ENCODE measurements at regions not wholly inside any gene's neighbourhood (a gene's known extent, or its start where the extent isn't known, plus 50 kb on each side); places are given as distances from the start of the nearest gene placed in this dataset.
"Not testable (repeated sequence)": the region's sequence is repeated elsewhere in the genome, so short reads cannot be mapped to it uniquely, and the experiment has no call there.

GRCh38 chr21:17250778-17251241 is 262.0 kb upstream of the CXADR start:
- DNase-seq, result no peak

DNA sequence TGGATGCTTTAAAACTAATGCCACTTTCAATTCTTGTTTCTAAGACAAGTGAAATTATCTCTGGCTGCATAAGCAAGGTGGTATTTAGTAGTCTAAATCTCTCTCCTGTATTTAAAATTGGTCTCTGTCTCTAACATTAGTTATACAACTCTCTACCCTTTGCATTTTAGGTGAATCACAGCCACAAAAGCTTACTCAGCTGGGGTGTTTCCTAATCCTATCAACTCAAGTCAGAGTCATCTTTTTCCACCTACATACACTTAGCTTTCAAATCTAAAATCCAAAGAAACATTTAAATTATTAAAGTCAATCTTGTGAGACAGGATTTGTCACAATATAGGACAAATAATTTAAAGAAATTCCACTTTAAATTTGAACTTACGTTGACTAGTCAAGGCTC is 255.1 kb upstream of the CXADR start:
- DNase-seq, result no peak

DNA sequence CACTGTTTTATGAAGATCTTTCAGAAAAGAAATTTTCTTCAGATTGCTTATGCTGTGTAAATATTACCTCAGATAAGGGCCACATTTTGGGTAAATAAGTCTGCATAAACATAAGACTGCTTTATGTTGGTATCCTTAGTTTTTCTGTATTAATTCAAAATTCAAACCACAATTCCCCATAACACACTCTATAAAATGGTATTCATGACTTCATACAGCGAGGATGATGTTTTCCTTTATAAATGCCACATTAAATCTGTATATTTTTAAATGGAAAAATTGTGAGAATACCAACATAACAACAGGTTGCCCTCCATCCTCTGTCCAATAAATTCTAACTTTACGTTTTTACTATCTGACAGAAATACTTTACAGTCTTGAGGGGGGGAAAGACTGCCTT is 248.7 kb upstream of the CXADR start:
- DNase-seq, result no peak

DNA sequence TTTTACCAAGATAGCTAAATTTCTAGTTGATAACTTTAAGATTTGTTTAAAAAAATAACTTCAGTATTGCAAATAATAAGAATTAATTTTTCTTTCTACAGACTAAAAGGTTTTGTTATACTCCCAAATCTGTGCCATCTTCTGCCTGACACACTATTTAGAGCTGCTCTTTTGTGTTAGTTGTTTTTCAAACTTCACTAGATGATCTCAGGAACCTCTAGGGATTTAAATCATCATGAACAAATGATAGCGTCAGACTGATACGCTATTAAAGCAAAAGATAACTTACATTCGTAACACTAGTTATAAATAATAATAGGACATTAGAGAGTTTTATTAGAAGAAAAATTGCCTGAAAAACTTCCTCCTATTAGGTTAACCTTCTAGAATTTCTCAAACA is 243.1 kb upstream of the CXADR start:
- DNase-seq, result no peak

- DNase-seq, result peak; percentile 57
Observed at GRCh38 chr21:17270229-17270628, 242.6 kb upstream of the CXADR start.

GRCh38 chr21:17279663-17280062 is 233.2 kb upstream of the CXADR start:
- no peak for DNase-seq

DNA sequence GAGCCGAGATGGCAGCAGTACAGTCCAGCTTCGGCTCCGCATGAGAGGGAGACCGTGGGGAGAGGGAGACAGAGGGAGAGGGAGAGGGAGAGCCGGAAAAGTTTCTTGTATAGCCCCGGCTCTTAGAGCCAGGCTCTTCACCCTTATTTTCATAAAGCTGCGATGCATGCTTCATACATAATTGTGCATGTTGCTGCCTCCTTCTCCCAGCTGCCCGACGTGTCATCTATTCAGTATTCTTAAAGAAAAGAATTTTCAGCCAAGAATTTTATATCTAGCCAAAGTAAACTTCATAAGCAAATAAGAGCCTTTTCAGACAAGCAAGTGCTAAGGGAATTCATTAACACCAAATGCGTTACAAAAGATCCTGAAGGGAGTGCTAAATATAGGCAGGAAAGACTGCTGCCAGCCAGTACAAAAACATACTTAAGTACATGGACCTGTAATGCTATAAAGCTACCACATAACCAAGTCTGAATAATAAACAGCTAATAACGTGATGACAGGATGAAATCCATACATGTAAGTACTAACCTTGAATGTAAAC is 219.8 kb upstream of the CXADR start:
- not testable (repeated sequence) for DNase-seq

DNA sequence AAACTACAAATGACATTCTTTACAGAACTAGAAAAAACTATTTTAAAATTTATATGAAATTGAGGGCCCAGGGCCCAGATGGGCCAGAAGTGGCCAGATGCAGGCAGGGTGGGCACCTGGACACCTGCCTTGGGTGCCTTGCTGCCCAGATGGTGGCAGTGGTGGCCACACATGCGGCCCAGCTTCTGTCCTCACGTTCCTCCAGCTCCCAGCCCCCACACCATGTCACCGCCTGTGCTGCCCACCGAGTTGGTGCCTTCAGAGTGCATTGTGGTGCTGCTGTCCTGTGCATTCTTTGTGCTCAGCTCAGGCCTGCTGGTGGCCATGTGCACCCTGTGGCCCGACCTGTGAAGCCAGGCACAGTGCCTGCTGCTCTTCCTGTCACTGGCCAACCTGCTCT is 216.8 kb upstream of the CXADR start:
- DNase-seq, result no peak

GRCh38 chr21:17299576-17299975 is 213.3 kb upstream of the CXADR start:
- DNase-seq, result not testable (repeated sequence)

DNA sequence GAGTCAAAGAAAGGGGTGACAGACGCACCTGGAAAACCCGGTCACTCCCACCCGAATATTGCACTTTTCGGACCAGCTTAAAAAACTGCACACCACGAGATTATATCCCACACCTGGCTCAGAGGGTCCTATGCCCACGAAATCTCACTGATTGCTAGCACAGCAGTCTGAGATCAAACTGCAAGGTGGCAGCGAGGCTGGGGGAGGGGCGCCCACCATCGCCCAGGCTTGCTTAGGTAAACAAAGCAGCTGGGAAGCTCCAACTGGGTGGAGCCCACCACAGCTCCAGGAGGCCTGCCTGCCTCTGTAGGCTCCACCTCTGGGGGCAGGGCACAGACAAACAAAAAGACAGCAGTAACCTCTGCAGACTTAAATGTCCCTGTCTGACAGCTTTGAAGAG is 185.1 kb upstream of the CXADR start:
- not testable (repeated sequence) for DNase-seq

DNA sequence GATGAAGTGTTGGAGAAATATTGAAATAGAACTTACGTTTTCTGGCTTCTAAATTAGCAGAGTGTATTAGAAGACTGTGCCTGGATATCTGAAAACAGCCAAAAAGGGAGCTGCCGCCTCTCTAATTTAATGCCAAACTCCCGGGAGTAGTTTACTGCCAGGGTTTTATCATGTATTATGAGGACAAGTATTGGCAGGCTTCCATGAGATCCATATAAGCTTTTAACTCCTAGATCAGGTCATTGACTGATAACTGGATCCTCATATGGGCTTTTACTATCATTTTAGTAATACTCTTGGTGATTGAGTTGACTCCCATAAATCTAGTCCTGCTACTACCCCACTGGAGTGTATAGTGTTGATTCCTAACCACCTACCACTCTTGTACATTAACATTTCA is 178.4 kb upstream of the CXADR start:
- no peak for DNase-seq

DNA sequence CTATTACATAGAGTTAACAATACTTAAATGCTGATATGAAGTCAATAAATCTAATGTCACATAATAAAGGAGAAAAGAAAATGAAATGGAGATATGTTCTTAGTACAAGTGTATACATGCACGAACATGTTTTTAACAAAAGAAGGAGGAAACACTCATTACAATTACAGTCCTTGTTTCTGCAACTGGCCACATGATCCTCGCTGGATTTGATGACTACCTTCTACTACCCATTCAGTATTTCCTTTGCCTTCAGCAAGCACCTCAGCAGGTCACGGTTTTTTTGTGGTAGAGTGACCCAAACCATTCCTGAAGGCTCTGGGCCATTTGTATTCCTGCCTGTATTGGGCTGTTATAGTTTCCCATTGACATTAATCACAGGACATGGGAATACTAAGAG is 172.8 kb upstream of the CXADR start:
- no peak for DNase-seq

DNA sequence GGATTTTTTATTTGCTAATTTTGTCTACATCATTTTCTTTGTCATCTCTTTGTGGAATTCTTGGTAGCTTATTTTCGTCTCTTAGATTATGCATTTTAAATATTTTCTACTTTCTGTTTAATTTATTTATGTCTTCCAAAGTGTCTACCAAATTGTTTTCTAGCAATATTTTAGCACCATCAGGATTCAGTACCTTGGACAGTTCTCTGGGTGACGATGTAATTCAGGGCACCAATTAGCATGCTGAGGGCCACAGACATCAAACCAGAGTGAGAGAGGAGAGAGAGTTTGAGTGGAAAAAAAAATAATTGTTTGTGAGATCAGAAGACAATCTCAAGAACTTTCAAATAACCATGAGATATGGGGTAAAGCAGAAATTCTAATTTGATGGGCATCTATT is 169.8 kb upstream of the CXADR start:
- DNase-seq, result no peak

GRCh38 chr21:17348357-17348756 is 164.5 kb upstream of the CXADR start:
- DNase-seq, result no peak

GRCh38 chr21:17348849-17349248 is 164.0 kb upstream of the CXADR start:
- no peak for DNase-seq

DNA sequence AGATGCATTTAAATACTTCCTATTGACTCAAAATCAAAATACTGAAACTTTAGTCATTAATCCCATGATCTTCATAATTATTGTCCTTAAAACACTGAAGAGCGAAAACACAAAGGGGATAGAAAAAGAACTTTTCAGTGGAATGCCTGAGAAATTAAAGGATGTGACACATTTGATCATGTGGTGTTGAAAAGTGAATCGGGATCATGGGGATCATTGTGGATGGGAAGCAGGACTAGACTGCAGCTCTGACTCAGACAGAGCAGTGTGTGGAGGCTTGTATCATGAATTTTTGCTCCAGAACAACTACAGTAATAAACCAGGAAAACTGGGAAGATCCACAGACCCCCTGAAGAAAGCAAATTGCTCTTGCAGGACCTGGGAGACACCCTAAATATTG is 161.1 kb upstream of the CXADR start:
- DNase-seq, result no peak

GRCh38 chr21:17352996-17353655 is 159.7 kb upstream of the CXADR start:
- peak; percentile 3 for DNase-seq

DNA sequence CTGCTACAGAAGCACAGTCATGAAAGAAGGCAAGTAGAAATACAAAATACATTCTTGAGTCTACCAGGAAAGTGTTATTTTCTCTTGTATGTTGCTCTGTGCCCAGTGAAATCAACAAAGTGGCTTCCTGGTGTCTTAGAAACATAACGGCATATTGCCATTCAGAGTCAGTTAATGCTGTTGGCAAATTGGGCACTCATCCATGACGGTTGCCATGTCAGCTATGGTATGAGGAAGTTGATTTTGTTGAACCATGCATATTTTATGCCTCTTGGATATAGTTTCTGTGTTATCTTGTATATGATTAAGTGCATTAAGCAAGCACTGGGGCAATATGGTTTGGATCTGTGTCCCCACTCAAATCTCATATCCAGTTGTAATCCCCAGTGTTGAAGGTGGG is 153.1 kb upstream of the CXADR start:
- DNase-seq, result peak; percentile 61

DNA sequence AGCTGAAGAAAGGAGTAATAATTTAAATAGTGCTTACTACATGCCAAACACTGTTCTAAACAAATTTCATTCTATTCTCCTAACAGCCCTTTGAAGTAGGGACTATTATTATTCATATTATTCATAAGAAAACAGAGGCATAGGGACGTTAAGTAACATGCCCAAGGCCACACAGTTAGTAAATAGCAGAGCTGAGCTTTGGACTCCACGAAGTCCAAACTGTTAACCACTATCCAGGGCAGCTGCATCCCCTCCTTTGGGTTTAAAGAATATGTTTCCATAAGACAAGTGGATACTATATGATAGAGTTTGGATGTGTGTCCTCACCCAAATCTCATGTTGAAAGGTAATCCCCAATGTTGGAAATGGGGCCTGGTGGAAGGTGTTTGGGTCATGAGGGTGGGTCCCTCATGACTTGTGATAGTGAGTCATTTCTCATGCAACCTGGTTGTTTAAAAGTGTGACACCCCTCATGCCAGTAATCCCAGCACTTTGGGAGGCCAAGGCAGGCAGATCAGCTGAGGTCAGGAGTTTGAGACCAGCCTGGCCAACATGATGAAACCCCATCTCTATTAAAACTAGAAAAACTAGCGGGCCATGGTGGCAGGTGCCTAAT is 144.0 kb upstream of the CXADR start:
- no peak for DNase-seq

GRCh38 chr21:17370263-17370662 is 142.6 kb upstream of the CXADR start:
- DNase-seq, result no peak

GRCh38 chr21:17370916-17371315 is 141.9 kb upstream of the CXADR start:
- DNase-seq, result no peak

DNA sequence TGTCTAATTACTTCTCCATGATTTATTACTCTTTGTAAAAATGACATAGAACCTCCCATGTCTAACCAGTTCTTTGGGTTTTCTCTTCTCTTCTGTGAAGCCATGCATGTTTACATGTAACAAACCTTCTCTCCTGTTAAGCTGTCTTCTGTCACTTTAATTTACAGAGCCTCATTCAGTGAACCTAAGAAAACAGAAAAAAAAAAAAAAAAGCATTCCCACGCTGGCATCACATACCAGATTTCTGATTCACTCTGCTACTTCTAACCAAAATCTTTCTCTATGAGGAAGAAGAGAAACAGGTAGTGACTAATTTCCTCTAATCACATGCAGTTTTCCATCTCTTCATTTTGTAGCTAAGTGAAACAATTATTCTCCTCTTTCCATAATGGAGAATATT is 141.4 kb upstream of the CXADR start:
- DNase-seq, result no peak

DNA sequence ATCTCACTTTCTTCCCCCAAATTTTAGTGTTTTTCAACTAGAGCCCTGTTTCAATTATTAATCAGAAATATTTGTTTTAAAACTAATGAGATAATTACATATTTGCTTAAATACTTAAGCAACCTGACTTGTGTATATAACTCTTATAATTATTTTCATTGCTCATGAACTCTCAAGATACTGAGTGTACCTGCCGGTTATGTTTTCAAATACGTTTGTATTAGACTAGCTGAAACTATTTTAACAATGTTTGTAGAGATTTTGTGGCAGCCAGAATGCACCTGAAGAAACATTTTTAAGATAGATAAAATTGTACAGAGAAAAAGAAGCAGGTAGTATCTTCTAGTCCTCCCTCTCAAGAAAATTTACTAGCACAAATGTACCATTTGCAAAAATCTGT is 140.6 kb upstream of the CXADR start:
- DNase-seq, result no peak

DNA sequence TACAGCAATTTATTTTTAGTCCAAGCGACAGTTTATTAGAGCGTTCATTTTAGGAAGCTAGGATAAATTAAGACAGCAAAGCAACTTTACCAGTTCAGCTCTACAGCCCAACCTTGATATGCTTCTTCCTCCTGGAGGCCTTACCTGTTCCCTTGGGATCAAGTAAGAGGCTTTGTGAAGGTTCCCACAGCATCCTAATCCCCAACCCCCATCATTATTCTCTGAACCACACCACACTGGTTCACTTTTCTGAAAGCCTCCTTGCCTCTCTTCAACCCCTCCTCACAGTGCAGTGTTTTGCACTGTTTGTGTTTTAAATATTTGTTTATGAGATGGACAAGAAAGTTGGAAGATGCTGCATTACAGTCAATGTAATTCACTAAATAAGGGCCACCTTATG is 126.3 kb upstream of the CXADR start:
- DNase-seq, result no peak

Data from NCI-H526 treated with DMSO at 0.1 percent for 48 hours (cell line).